GM13976 (cell line): ENCODE measurements at regions not wholly inside any gene's neighbourhood (a gene's known extent, or its start where the extent isn't known, plus 50 kb on each side); places are given as distances from the start of the nearest gene placed in this dataset.

Experiments used
- DNase-seq: peaks from one replicate; pipeline ENCODE4 v3.0.0; 2012; ENCODE audit warnings: low spot score
- CTCF ChIP-seq: IDR thresholded peaks from 2 replicates; pipeline ENCODE4 v1.5.1; 2012; ENCODE audit warnings: borderline replicate concordance, mild to moderate bottlenecking; ENCODE audit not compliant: insufficient read depth; ENCODE audit errors: extremely low read depth, missing control alignments, control extremely low read depth
- in situ Hi-C: fragments of 300-500 bp; cut with MboI; formaldehyde crosslinking; loops from one replicate; pipeline ENCODE4 v1.12.0; 2022; ENCODE audit warnings: low sequenced_read_pairs, mixed read lengths, inconsistent platforms; ENCODE audit not compliant: unreplicated experiment

- peak; percentile 63 for TF ChIP-seq CTCF
- peak; percentile 32 for DNase-seq
- in situ Hi-C loops, result no loop called here
These were observed 212.1 kb upstream of the NCKAP5 start for GRCh38 chr2:133780099-133780996.

- DNase-seq, result no peak
- in situ Hi-C loops, result no loop called here
- no peak for TF ChIP-seq CTCF
These were observed 212.8 kb upstream of the NCKAP5 start for GRCh38 chr2:133780997-133781513.

- in situ Hi-C loops, result no loop called here
- no peak for DNase-seq
- TF ChIP-seq CTCF, result no peak
These were observed 218.9 kb upstream of the NCKAP5 start for GRCh38 chr2:133787207-133787606.

GRCh38 chr2:133787651-133788050, 219.4 kb upstream of the NCKAP5 start:
- no peak for TF ChIP-seq CTCF
- no peak for DNase-seq
- in situ Hi-C loops, result no loop called here

GRCh38 chr2:133788386-133788785, 220.1 kb upstream of the NCKAP5 start:
- TF ChIP-seq CTCF, result no peak
- in situ Hi-C loops, result no loop called here
- no peak for DNase-seq

GRCh38 chr2:133789743-133790142, 221.5 kb upstream of the NCKAP5 start:
- TF ChIP-seq CTCF, result no peak
- no peak for DNase-seq
- in situ Hi-C loops, result no loop called here
